ENCODE measurements at regions not wholly inside any gene's neighbourhood (a gene's known extent, or its start where the extent isn't known, plus 50 kb on each side); places are given as distances from the start of the nearest gene placed in this dataset.

GRCh38 chr1:189596197-189596596 is 881.5 kb downstream of the BRINP3 start:
- TF ChIP-seq POLR2A (IDR thresholded peaks at IDR 0.05) (no peak), CTCF (IDR thresholded peaks at IDR 0.05) (no peak)

DNA sequence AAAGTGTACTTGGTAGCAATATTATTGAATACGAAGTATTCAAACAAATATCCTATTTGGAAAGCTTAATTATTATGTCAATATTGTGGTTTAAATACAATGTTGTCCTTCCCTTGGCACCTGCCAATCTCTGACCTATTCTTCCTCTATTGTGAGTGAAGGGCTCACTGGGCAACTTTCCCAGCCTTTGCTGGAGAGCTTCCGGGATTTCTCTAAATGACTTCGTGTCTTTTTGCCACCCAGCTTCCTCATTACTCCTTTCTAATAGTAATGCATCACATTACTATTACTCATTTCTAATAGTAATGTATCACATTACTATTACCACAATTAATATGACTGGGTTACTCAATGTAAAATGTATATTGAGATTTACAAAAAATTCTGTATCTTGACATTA is 880.6 kb downstream of the BRINP3 start:
- Histone ChIP-seq H3K27ac (no peak overlapping the region), H3K27me3 (no peaks in the 10 kb centered on the region), H3K4me1 (no peaks in the 10 kb centered on the region), H3K36me3 (no peaks in the 10 kb centered on the region), H3K9me3 (no peaks in the 10 kb centered on the region), H3K4me3 (replicated peaks in 1 of 3) (no peak overlapping the region)
- intact Hi-C loops (cut with DNase I): no loop called here
- 50 to 53% methylated on average over 3 of the region's 3 CpGs for WGBS, 2 donors
- DNase-seq: no peak
- TF ChIP-seq CTCF (IDR thresholded peaks at IDR 0.05): no peak
- no peak for TF ChIP-seq POLR2A (IDR thresholded peaks at IDR 0.05)

More at GRCh38 chr1:189596197-189596596, 881.5 kb downstream of the BRINP3 start:
- Histone ChIP-seq H3K36me3 (no peaks in the 10 kb centered on the region), H3K27ac (no peak overlapping the region), H3K4me1 (no peaks in the 10 kb centered on the region), H3K4me3 (replicated peaks in 1 of 3) (no peak overlapping the region), H3K9me3 (no peaks in the 10 kb centered on the region), H3K27me3 (no peaks in the 10 kb centered on the region)
- no peak for DNase-seq
- intact Hi-C loops (cut with DNase I): no loop called here
- WGBS, 2 donors: 87 to 88% methylated on average over 1 of the region's 1 CpG

GRCh38 chr1:189605226-189605625 is 872.4 kb downstream of the BRINP3 start:
- Histone ChIP-seq H3K36me3 (no peaks in the 10 kb centered on the region), H3K4me3 (replicated peaks in 1 of 3) (no peak overlapping the region), H3K4me1 (no peaks in the 10 kb centered on the region), H3K27ac (no peak overlapping the region), H3K27me3 (no peaks in the 10 kb centered on the region), H3K9me3 (no peaks in the 10 kb centered on the region)
- DNase-seq: no peak
- WGBS, 2 donors: 77 to 86% methylated on average over 2 of the region's 2 CpGs
- intact Hi-C loops (cut with DNase I): no loop called here
- TF ChIP-seq CTCF (IDR thresholded peaks at IDR 0.05) (no peak), POLR2A (IDR thresholded peaks at IDR 0.05) (no peak)

DNA sequence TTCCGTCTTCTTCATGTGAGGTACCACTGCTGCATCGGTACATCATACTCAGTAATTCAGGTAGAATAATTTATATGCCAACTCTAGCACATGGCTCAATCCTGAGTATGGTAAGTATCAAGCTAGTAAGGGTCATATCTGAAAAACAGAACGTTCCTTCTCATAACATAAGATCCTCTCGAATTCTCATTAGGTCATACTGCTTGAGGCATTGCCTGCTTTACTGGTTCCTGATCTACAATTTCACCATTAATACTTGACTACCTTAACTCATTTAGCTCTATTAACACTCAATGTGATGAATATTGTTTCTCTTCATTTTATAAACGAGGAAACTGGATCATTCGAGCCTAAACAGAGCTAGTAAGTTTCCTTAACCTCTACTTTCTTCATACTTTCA is 871.6 kb downstream of the BRINP3 start:
- Histone ChIP-seq H3K4me3 (replicated peaks in 1 of 3) (no peak overlapping the region), H3K27ac (no peak overlapping the region), H3K9me3 (no peaks in the 10 kb centered on the region), H3K27me3 (no peaks in the 10 kb centered on the region), H3K36me3 (no peaks in the 10 kb centered on the region), H3K4me1 (no peaks in the 10 kb centered on the region)
- 81 to 83% methylated on average over 6 of the region's 6 CpGs for WGBS, 2 donors
- no peak for TF ChIP-seq CTCF (IDR thresholded peaks at IDR 0.05)
- TF ChIP-seq POLR2A (IDR thresholded peaks at IDR 0.05): no peak
- DNase-seq: no peak
- intact Hi-C loops (cut with DNase I): no loop called here

DNA sequence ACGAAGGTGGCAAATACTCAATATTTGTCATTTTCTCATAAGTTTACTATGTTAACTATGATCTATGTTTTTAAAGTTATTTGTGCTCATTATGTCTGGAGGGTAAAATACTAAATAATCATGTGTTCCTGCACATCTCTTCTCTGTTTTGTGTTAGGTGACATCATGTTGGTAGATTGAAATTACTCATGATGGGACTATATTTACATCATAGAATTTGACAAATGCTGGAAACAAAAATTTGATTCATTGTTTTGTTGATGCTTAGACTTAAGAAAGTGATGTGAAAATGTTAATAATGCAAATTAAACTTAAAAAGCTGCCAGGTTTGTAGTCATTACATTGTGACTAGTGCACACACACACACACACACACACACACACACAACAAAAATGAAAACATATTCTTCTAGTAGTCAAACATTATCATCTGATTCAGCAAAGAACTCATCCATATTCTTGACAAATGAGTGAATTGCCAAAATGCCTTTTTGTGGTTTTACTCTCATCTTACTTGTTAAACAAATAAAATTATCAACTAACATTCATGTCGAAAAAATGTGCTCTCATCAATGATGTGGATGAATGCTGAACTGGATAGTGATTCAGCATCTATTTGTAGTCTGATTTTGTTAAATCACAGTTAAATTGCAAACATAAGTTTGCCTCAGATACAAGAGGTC is 870.7 kb downstream of the BRINP3 start:
- H3K27me3 ChIP-seq: no peaks in the 10 kb centered on the region
- no peak for DNase-seq
- no peak overlapping the region for H3K27ac ChIP-seq
- H3K9me3 ChIP-seq: no peaks in the 10 kb centered on the region
- no peaks in the 10 kb centered on the region for H3K4me1 ChIP-seq
- TF ChIP-seq POLR2A (IDR thresholded peaks at IDR 0.05) (no peak), CTCF (IDR thresholded peaks at IDR 0.05) (no peak)
- intact Hi-C loops (cut with DNase I): no loop called here
- no peaks in the 10 kb centered on the region for H3K36me3 ChIP-seq
- 75 to 80% methylated on average over 2 of the region's 2 CpGs for WGBS, 2 donors
- H3K4me3 ChIP-seq (replicated peaks in 1 of 3): no peak overlapping the region
